Jurkat, Clone E6-1 (cell line): ENCODE measurements at regions not wholly inside any gene's neighbourhood (a gene's known extent, or its start where the extent isn't known, plus 50 kb on each side); places are given as distances from the start of the nearest gene placed in this dataset.

Experiments
- DNase-seq: peaks from one replicate; pipeline ENCODE4 v3.0.0-alpha.2; 2011; ENCODE audit warnings: low read depth, low spot score
- H3K4me3 ChIP-seq: 2 replicates; pipeline ENCODE4 v1.5.1; 2011; ENCODE audit warnings: mild to moderate bottlenecking, low read length, control low read depth, moderate library complexity

DNA sequence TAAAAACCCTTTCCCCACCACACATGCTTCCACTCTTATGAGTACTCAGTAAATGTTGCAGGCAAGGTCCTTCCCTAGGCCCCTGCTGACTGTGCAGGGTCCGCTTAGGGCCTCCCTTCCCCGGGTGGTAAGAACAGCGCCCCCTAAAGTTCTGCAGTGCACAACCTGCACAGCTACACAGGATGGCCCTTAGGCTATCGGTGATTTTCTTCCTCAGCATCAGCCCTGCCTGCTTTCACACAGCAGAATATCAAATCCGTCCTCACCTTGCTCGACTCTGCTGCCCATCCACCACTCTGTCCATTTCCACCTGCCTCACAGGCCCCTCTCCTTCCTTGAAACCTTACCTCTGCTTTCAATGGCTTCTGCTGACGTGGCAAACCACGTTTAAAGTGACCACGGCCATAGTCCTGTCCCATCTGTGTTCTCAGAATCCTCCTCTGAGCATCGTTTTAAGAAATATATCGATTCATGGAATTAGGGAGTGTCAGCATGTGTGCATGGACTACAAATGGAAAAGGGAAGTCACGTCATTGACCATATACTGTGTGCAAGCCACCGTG lies 51.4 kb upstream of the TMEM132E start:
- no peak for DNase-seq
- no peak overlapping the region for H3K4me3 ChIP-seq

DNA sequence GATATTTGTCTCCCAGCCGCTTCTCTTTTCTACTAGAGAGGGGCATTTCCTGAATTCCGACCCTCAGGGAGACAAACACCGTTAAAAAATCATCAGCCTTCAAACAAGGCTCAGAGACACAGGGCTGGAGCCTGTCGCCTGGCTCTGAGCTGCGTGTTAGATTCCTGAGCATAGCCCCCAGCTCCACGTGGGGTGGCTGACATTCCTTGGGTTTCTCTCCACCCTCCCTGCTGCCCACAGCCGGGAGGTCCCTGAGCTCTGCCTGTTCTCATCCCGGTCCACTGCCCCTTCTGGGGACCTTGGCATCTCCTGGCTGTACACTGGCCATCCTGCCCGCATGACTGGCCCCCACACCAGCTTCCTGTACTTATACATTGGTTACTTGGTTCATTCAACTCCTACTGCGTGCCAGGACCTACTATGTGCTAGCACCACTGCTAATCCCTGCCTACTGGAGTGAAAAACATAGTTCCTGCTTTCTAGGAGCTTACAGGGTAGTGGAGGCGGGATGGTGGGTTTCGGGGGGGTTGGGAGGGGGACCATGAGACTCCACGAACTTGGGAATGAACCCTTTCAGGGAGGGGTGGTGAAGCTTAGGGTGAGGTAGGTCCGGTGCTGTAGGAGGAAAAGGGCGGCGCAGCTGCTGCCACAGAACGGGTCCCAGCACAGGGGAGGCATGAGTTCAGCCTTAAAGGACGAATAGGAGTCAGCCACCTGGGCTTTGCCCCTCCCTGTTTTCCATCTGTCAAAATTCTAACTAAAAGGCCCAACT lies 52.1 kb upstream of the TMEM132E start:
- no peak overlapping the region for H3K4me3 ChIP-seq
- no peak for DNase-seq

DNA sequence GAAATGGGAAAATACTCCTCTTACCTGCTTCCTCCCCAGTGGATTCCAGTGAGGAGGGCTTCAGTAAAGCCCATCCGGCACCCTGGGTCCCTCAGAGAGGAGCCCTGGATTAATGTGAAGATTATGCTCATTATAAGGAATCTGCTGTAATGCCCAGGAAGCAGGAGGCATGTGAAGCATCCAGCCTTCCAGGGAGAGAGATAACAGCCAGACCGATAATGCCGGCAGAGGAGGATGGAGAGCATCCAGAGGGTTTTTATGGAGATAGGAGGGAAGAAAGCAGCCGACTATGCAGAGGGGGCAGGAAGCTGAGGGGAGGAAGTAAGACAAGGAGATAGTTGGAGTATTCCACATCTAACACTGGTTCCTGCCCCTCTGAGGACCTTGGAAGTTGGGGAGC lies 53.7 kb upstream of the TMEM132E start:
- DNase-seq = no peak
- H3K4me3 ChIP-seq = no peak overlapping the region

GRCh38 chr17:34521955-34522354 lies 57.4 kb upstream of the TMEM132E start:
- DNase-seq = no peak
- H3K4me3 ChIP-seq = no peak overlapping the region

DNA sequence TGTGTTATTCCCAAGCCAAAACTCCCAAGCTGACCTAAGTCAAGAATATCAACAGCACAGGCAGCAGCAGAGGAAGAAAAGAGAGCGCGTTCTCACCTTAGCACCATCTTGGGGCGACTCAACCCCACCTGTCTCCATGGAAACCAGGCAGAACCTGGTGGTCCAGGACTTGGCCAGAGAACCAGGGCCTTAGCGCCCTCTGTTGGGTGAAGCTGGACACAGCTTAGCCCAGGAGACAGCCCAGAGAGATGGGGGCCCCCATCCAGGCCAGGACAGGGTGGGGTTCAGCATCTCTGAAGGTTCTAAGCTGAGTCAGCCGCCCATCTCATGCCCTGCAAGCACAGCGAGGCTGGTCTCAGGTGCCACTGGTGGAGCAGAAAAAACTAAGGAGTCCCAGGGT lies 60.1 kb upstream of the TMEM132E start:
- no peak overlapping the region for H3K4me3 ChIP-seq
- peak; percentile 24 for DNase-seq

- no peak overlapping the region for H3K4me3 ChIP-seq
- no peak for DNase-seq
These were observed 62.0 kb upstream of the TMEM132E start for GRCh38 chr17:34517406-34517805.

- H3K4me3 ChIP-seq = no peak overlapping the region
- DNase-seq = no peak
These were observed 67.5 kb upstream of the TMEM132E start for GRCh38 chr17:34511931-34512330.

DNA sequence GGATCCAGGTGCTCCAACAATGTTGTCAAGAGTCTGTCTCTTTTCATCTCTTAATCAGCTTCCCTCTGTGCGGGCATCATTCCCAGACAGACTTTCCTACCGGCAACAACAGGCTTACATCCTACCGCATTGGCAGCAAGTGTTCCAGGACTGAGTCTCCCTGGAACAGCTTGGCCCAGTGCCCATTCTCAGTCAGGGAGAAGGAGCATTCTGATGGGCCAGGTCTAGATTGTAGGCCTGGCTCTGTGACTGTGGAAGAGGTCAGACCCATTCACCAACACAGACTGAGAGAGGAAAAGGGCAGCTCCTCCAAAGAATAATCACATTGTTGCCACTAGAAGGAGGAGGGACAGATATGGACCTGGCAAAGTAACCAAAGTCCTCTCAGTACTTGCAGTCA lies 68.1 kb upstream of the TMEM132E start:
- no peak overlapping the region for H3K4me3 ChIP-seq
- DNase-seq = no peak

DNA sequence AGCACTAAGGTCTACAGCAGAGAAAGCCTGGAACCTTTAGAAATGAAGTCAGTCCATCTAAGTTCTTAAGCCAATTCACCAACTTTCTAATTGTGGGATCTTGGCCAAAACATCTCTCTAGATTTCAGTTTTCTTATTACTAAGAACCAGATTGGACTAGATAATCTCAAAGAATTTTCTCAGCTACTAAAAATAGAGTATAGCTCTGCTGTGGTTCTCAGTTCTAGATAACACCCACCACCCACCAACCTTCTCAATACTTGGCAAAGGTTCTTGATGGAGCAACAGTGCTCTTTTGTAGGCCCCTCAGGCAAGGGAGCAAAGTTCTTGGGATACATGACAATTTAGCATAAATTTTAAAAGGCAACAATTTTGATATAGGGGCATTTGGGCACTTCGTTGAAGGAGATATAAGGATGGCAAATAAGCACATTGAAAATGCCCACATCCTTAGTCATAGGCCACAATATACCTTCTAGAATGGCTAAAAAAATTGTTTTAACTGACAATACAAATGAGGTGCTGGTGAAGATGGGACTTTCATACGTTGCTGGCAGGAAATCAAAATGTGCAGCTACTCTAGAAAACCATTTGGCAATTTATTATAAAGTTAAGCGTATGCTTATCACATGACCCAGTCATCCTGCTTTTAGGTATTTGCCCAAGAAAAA lies 74.4 kb upstream of the TMEM132E start:
- H3K4me3 ChIP-seq = no peak overlapping the region
- DNase-seq = no peak

DNA sequence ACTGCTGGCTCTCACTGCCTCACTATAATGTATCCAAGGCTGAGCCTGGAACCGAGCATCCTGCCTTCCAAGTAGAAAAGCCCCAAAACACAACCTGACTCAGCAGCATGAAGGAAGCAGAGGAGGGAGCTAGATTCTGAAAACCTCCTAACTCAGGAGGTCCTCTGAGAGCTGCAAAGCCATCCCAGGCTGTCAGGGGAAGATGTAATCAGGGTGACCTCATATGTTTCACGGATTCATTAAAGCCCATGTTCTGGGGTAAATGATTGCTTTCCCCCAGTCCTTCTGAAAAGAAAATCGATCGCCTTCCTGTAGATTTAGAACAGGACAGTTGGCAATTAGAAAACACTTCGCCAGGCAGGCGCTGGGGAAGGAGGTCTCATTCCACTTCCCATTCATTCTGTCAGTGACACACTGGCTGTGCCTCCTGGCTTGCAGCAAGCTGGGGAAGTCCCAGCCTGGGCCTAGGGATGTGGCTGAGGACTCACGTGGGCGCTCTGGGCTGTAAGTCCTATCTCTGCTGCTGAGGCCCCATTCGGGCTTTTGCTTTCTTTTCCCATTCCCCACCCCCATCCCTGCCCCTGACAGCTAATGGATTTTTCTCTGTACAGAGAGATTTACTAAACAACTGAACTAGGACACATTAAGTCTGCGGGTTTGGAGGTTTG lies 75.7 kb upstream of the TMEM132E start:
- no peak for DNase-seq
- H3K4me3 ChIP-seq = no peak overlapping the region

- no peak overlapping the region for H3K4me3 ChIP-seq
- no peak for DNase-seq
These were observed 77.0 kb upstream of the TMEM132E start for GRCh38 chr17:34502426-34502825.

DNA sequence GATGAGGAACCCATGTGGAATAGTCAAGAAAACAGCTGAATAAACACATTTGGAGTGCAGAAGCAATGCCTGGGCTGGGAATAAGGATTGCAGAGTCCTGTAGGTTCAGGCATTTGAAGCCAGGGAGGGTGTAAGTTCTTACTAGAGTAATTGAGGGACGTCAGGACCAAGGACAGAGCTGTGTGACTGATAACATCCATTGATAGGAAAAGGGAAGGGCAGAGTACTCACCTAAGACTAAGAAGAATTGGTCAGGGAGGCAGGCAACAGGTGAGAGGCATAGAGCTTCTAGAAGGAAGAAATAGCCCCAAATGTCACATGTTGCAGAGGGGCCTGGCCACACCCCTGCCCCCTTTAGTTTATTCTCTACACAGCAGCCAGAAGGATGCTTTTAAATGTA lies 79.8 kb upstream of the TMEM132E start:
- H3K4me3 ChIP-seq = no peak overlapping the region
- DNase-seq = peak; percentile 68

DNA sequence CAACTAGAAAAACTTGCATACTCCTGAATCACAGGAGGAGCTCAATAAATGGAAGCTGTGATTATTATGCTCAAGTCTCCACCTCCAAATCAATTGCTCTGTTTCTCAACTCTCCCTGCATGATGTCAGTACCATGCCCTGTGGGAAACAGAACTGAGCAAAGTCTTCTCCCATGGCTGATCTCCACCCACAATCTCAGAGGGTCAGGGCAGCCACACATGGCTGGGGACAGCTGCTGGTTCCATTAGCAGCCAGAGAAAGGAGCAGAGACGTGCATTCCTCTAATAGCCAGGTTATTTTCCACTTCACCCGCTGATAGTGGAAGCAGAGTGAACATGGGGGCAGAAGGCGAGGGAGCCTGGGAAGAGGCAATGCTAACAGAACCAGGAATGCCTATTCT lies 85.5 kb upstream of the TMEM132E start:
- no peak for DNase-seq

GRCh38 chr17:34487626-34488025 lies 91.8 kb upstream of the TMEM132E start:
- DNase-seq = peak; percentile 54
- no peak overlapping the region for H3K4me3 ChIP-seq

More for the DNA sequence above, 85.5 kb upstream of the TMEM132E start:
- H3K4me3 ChIP-seq = no peak overlapping the region

DNA sequence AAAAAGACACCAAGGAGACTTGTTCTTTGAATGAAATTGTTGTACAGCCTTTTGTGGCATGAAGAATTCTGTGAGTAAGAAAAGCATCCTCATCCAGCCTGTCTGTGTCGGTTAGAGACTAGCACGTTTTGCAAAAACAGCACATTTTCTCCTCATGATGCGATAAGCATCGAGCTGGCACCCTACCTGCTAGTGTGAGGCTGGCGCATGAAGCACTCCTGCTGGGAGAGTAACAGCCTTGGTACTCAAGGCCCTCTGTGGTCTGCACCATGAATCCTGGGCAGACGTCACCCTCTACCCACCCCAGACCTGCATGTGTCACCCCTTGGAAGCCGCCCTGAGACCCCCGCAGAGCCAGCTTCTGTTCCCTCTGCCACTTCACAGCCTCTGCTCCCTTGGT lies 92.6 kb upstream of the TMEM132E start:
- no peak overlapping the region for H3K4me3 ChIP-seq
- DNase-seq = no peak

GRCh38 chr17:34485999-34486398 lies 93.4 kb upstream of the TMEM132E start:
- no peak overlapping the region for H3K4me3 ChIP-seq
- peak; percentile 80 for DNase-seq

- H3K4me3 ChIP-seq = no peak overlapping the region
- no peak for DNase-seq
These were observed 95.1 kb upstream of the TMEM132E start for GRCh38 chr17:34484193-34484733.

- no peak overlapping the region for H3K4me3 ChIP-seq
These were observed 96.7 kb upstream of the TMEM132E start for GRCh38 chr17:34482730-34483129.

DNA sequence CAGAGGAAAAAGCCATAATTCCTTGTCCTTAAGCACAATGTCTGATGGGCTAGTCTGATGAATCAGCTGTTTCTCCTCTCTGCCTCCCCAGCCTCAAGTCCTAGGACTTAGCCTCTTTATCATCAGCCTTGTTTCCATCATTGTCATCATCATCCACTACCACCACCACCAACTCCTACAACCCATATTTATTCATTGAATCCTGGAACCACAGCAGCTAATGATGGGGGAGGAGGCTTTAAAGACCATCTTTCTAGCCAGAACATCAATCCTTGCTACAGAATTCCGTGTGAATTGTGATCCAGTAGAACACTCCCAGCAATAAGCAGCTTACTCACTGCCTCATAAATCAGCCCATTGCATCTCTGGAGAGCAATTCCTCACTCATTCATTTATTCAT lies 97.6 kb upstream of the TMEM132E start:
- no peak for DNase-seq

More at GRCh38 chr17:34482730-34483129, 96.7 kb upstream of the TMEM132E start:
- no peak for DNase-seq

GRCh38 chr17:34479371-34479770 lies 100.0 kb upstream of the TMEM132E start:
- no peak for DNase-seq
- H3K4me3 ChIP-seq = no peak overlapping the region

More for the DNA sequence above, 97.6 kb upstream of the TMEM132E start:
- no peak overlapping the region for H3K4me3 ChIP-seq
